ENCODE measurements at regions not wholly inside any gene's neighbourhood (a gene's known extent, or its start where the extent isn't known, plus 50 kb on each side); places are given as distances from the start of the nearest gene placed in this dataset.

DNA sequence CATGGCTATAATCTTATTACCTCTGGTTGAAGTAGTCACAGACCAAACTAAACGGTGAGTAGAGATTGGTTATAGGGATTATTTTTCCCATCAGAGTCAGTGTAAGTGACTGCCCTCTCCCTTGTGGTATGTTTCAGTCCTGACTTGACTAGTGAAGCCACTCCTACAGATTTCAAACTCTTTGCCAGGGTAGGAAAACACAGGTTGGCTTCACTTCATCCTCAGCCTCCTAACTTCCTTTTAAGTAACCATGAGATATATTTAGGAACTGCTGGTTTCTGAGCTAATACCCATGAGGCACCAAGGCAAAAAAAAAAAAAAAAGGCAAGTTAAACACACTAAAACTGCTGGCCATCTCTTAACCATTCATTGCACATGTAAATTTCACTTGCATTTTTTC is 349.2 kb upstream of the MCTP2 start:
- no peak for TF ChIP-seq CTCF (conservative IDR thresholded peaks at IDR 0.05)
- Mint-ChIP-seq H3K4me3 (no peak overlapping the region), H3K4me1 (ENCODE audit: unreplicated experiment) (no peaks in the 10 kb centered on the region), H3K27ac (no peak overlapping the region), H3K9me3 (no peaks in the 10 kb centered on the region), H3K27me3 (no peaks in the 10 kb centered on the region), H3K36me3 (no peaks in the 10 kb centered on the region)
- DNase-seq (ENCODE audit: extremely low spot score, unreplicated experiment) = no peak

DNA sequence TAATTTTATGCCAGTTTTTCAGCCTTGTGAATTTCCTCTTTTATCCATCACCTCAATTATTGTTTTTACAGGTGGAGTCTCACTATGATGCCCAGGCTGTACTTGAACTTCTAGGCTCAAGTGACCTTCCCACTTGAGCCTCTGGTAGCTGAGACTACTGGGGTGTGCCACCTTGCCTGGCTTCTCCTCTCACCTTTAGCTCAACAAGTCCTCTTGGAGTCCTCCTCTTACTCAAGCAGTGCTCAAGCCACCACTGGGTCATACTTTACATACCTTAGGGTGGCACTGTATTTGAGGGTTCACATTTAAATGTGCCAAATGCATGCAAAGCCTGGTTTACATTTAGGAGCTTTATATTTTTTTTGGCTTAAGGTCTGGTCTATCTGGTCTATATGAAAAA is 350.1 kb upstream of the MCTP2 start:
- TF ChIP-seq CTCF (conservative IDR thresholded peaks at IDR 0.05) = no peak
- no peak overlapping the region for H3K27ac Mint-ChIP-seq
- H3K4me3 Mint-ChIP-seq = no peak overlapping the region
- DNase-seq (ENCODE audit: extremely low spot score, unreplicated experiment) = no peak
- H3K9me3 Mint-ChIP-seq = no peaks in the 10 kb centered on the region
- H3K27me3 Mint-ChIP-seq = no peaks in the 10 kb centered on the region
- H3K4me1 Mint-ChIP-seq (ENCODE audit: unreplicated experiment) = no peaks in the 10 kb centered on the region
- no peaks in the 10 kb centered on the region for H3K36me3 Mint-ChIP-seq

DNA sequence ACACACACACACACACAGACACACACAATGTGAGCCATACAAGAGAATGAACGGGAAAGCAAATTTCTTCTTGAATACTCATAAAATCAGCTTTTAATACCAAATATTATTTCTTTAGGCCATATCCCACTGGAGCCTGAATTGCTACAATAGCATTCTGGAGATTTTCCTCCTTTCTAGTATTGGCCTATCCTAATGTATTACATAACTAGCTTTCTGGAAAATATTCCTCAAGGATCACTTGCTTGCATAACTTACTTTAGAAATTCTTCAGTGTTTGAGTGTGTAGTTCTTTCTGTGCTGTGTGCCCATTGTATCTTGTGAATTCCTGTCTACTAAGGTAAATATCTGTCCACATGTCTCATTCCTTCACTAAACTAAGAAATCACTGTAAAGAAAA is 351.0 kb upstream of the MCTP2 start:
- Mint-ChIP-seq H3K36me3 (no peaks in the 10 kb centered on the region), H3K27ac (no peak overlapping the region), H3K27me3 (no peaks in the 10 kb centered on the region), H3K4me1 (ENCODE audit: unreplicated experiment) (no peaks in the 10 kb centered on the region), H3K4me3 (no peak overlapping the region), H3K9me3 (no peaks in the 10 kb centered on the region)
- TF ChIP-seq CTCF (conservative IDR thresholded peaks at IDR 0.05) = no peak
- no peak for DNase-seq (ENCODE audit: extremely low spot score, unreplicated experiment)

- Mint-ChIP-seq H3K36me3 (no peaks in the 10 kb centered on the region), H3K27ac (no peak overlapping the region), H3K4me3 (no peak overlapping the region), H3K9me3 (no peaks in the 10 kb centered on the region), H3K27me3 (no peaks in the 10 kb centered on the region), H3K4me1 (ENCODE audit: unreplicated experiment) (no peaks in the 10 kb centered on the region)
- DNase-seq (ENCODE audit: extremely low spot score, unreplicated experiment) = no peak
- no peak for TF ChIP-seq CTCF (conservative IDR thresholded peaks at IDR 0.05)
Observed at GRCh38 chr15:93870583-93870982, 360.8 kb upstream of the MCTP2 start.

DNA sequence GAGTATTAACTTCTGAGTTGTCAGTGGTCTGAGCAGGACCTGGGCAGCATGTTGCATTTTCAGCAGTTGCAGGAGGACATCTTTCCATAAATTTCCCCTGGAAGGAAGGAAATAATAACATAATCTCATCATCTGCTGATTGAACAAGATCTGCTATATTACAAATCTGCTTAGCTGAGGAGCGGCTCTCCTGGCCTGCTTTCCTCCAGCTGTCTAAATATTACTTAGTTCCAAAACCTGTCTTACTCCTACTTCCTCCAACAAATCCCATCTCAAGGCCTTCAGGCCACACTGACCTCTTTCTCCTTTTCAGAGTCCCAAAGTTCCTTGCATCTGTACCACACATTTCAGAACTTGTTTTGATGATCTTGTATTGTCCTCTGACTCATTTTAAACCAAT is 364.4 kb upstream of the MCTP2 start:
- H3K27ac Mint-ChIP-seq = no peak overlapping the region

More for the DNA sequence above, 364.4 kb upstream of the MCTP2 start:
- no peaks in the 10 kb centered on the region for H3K27me3 Mint-ChIP-seq
- no peaks in the 10 kb centered on the region for H3K9me3 Mint-ChIP-seq
- DNase-seq (ENCODE audit: extremely low spot score, unreplicated experiment) = no peak
- H3K4me3 Mint-ChIP-seq = no peak overlapping the region
- TF ChIP-seq CTCF (conservative IDR thresholded peaks at IDR 0.05) = no peak
- no peaks in the 10 kb centered on the region for H3K4me1 Mint-ChIP-seq (ENCODE audit: unreplicated experiment)
- no peaks in the 10 kb centered on the region for H3K36me3 Mint-ChIP-seq
